WI38 (cell line): ENCODE measurements at regions not wholly inside any gene's neighbourhood (a gene's known extent, or its start where the extent isn't known, plus 50 kb on each side); places are given as distances from the start of the nearest gene placed in this dataset.

ENCODE experiments used
- H3K4me3 ChIP-seq: 2 replicates; pipeline ENCODE4 v1.5.1; 2011; ENCODE audit warnings: low read depth, mild to moderate bottlenecking, control low read depth, low read length
- TF ChIP-seq, protein P1 (sequence below): IDR thresholded peaks from 2 replicates; pipeline ENCODE4 v1.5.1; 2012; ENCODE audit warnings: low read depth, mild to moderate bottlenecking, control low read depth, low read length

DNA sequence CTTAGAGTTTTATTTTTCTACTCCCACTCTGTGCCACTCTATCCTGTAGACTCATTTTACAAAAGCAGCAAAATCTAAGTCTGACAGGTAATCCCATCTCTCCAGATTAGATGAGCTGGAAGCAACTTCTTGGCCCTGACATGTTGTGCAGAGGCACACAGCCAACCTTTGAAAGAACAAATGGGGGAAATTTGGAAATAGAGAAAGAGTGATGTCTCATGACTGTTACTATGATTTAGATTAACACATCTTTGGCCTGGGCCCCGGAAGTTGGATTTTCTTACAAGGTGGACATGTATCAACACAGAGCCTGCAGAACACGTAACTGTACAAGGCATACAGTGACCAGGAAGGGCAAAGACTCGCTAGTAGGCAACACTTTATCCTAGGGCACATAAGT, 227.7 kb downstream of the MYLK4 start:
- no peak overlapping the region for H3K4me3 ChIP-seq
- TF ChIP-seq, protein P1, sequence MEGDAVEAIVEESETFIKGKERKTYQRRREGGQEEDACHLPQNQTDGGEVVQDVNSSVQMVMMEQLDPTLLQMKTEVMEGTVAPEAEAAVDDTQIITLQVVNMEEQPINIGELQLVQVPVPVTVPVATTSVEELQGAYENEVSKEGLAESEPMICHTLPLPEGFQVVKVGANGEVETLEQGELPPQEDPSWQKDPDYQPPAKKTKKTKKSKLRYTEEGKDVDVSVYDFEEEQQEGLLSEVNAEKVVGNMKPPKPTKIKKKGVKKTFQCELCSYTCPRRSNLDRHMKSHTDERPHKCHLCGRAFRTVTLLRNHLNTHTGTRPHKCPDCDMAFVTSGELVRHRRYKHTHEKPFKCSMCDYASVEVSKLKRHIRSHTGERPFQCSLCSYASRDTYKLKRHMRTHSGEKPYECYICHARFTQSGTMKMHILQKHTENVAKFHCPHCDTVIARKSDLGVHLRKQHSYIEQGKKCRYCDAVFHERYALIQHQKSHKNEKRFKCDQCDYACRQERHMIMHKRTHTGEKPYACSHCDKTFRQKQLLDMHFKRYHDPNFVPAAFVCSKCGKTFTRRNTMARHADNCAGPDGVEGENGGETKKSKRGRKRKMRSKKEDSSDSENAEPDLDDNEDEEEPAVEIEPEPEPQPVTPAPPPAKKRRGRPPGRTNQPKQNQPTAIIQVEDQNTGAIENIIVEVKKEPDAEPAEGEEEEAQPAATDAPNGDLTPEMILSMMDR, result no peak

DNA sequence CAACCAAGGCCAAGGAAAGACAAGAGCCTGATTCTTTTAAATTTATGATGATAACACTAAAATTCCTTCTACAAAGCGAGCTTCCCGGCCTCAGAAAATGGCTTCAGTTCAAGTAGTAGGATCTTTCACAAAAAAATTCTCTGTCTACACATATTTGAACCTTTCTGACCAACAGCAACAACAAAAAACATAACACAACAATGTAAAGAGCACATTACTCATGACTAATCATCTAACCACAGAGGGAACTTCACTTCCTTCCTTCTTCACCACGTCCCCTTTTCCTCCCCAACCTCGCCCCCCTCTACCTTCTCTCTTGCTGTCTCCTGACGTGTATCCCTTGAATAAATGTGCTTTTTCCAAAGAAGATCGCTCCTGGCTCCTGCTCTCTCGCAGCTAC, 228.2 kb downstream of the MYLK4 start:
- TF ChIP-seq, protein P1, result no peak
- H3K4me3 ChIP-seq, result no peak overlapping the region

DNA sequence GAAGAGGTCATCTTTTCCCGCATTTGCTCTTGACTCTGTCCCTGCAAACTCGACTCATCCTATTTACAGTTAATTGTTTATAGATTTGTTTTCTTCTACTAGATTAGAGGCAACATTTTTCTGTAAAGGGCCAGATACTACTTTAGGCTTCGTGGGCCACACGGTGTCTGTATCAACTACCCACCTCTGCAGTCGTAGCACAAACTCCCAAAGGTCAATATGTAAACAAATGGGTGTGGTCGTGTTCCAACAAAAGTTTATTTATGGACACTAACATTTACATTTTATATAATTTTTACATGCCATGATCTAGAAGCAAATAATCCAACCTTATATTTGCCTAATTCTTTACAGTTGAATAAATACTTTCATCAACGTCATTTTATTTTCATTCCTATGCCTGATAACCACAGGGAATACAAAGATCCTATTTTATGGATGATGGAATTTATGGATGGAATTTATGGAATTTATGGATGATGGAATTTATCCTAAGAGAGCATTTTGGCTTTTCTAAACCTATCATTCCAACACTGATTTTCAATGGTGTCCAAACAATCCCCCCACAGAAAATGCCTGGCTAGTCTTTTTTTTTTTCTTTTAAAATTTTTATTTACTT, 232.8 kb downstream of the MYLK4 start:
- no peak overlapping the region for H3K4me3 ChIP-seq
- TF ChIP-seq, protein P1, result no peak

DNA sequence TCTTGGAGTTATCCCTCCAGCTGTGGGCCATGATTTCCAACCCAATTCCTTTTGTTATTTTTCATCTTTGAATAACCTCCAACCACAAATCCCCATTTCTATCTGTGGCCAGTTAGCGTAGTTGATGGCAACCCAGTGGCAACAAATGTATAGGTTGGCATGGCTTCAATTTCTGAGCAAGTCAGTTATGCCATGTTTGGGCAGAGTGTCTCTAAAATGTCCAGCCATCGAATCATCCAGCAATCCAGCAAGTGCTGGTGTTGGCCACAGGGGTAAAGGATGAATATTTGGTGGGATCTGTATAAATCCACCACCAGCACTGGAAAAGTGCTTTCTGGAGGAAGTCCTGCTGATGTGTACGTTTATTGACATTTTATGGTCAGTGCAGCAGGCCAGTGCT, 233.3 kb downstream of the MYLK4 start:
- H3K4me3 ChIP-seq, result no peak overlapping the region
- TF ChIP-seq, protein P1, result no peak

DNA sequence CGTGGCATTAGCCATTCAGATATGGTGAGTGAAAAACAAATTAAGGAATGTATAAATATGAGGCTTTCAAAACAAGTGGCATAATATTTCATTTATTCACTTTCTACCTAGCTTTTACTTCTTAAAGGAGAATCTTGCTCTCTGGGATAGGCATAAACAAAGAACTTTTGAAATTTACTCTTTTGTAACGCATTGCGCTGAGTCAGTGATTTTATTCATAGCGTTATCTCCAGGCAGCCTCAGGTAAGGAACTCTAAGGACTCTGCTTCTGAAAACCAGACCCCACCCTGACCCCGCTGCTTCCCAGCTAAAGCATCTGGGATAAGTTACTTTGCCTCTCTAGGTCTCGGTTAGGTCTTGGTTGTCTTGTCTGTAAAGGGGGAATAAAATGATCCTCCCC, 234.7 kb downstream of the MYLK4 start:
- TF ChIP-seq, protein P1, result no peak
- H3K4me3 ChIP-seq, result no peak overlapping the region

DNA sequence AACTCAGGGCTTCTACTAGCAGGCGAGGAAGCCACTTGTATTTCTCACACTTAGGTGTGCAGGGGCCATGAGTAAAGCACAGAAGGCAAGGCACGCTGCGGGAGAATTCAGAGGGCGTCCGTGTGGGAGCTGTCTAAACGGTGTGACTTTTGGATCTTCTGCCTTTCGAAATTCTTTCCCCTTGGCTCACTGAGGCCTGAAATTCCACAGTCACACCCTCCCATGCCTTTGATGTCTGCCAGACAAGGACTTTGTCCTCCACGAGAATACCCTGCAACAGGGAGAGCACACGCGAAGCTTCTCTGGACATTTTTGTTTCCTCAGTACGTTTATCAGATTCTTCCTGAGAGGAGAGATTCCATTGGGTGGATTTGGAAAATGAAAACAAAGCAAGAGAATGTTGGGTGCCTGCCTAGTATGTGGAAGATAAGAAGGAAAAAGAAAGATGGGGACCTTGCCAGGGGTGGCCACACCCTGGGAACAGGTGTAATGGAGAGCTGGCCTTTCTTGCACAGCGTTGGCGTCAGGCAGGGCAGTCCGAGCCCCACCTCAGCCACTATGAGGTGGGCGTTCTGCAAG, 235.7 kb downstream of the MYLK4 start:
- no peak overlapping the region for H3K4me3 ChIP-seq
- TF ChIP-seq, protein P1, result no peak

DNA sequence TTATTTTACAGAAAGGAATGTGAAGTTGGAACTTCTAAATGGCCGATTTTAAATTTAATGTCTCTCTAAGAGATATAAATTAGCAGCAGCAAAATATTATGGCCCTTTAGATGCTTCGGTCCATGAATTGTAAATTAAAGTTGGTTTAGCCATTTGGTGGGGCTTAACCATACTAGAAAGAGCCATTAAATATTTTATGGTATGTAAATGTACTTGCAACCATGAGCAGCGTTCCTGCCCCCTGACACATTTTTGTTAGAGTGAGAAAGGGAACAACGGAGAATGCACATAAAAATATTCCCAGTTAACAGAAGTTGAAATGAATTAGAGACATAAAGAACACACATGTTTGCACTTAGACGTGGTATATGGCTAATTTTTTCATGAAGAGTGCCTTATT, 237.9 kb downstream of the MYLK4 start:
- TF ChIP-seq, protein P1, result no peak
- no peak overlapping the region for H3K4me3 ChIP-seq
